Suprapubic skin (tissue), 4 donors: ENCODE measurements at regions not wholly inside any gene's neighbourhood (a gene's known extent, or its start where the extent isn't known, plus 50 kb on each side); places are given as distances from the start of the nearest gene placed in this dataset.

Experiments
- CTCF ChIP-seq, 2 donors: fragments of 200-600 bp in 1 of 2; fragments of 450-650 bp in 1 of 2; sonication (generic) in 1 of 2; IDR thresholded peaks; one replicate each; pipeline ENCODE4 v1.5.1; 2016 to 2019; ENCODE audit warnings: antibody characterized with exemption in 2 of 2, mild to moderate bottlenecking in 1 of 2, moderate library complexity in 1 of 2
- POLR2A ChIP-seq, 2 donors: fragments of 450-650 bp; IDR thresholded peaks; one replicate each; pipeline ENCODE4 v1.6.1; 2017; ENCODE audit warnings: antibody characterized with exemption in 2 of 2, mild to moderate bottlenecking in 2 of 2, moderate library complexity in 2 of 2
- POLR2AphosphoS5 ChIP-seq, 3 donors: sonication (generic); formaldehyde crosslinking; IDR thresholded peaks; one replicate each; pipeline ENCODE4 v1.6.1; 2017; ENCODE audit warnings: antibody characterized with exemption in 3 of 3

- no peak for TF ChIP-seq POLR2A (IDR thresholded peaks at IDR 0.05)
- TF ChIP-seq CTCF (IDR thresholded peaks at IDR 0.05) = no peak
- no peak for TF ChIP-seq POLR2AphosphoS5 (IDR thresholded peaks at IDR 0.05)
These were observed 582.1 kb downstream of the ZEB2 start for GRCh38 chr2:143937723-143938350.
